Endometrial microvascular endothelial cells (primary cell): ENCODE measurements at regions not wholly inside any gene's neighbourhood (a gene's known extent, or its start where the extent isn't known, plus 50 kb on each side); places are given as distances from the start of the nearest gene placed in this dataset.
"Not testable (repeated sequence)": the region's sequence is repeated elsewhere in the genome, so short reads cannot be mapped to it uniquely, and the experiment has no call there.

Source experiments
- in situ Hi-C: cut with HindIII; loops from 2 replicates; pipeline ENCODE4 v1.10.0; 2017; ENCODE audit warnings: low sequenced_read_pairs, low pct_unique_long_range_greater_than_20kb; ENCODE audit errors: inconsistent ontology term

DNA sequence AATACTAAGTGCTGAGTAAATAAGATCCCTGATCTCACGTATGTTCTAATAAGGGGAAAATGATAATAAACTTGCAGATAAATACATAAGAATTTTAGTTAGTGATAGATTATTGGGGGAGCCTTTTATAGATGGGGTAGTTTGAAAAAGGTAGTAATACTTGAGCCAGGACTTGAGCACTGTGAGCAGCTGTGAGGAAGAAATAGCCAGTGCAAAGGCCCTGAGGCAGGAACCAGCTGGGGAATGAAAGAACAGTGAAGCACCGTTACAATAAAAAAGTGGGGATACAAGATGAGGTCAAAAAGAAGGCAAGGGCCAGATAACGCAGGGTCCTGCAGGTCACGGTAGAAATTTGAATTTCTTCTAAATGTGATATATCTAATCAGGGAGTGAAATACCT, 234.8 kb upstream of the ELL2 start:
- in situ Hi-C loops: no loop called here

DNA sequence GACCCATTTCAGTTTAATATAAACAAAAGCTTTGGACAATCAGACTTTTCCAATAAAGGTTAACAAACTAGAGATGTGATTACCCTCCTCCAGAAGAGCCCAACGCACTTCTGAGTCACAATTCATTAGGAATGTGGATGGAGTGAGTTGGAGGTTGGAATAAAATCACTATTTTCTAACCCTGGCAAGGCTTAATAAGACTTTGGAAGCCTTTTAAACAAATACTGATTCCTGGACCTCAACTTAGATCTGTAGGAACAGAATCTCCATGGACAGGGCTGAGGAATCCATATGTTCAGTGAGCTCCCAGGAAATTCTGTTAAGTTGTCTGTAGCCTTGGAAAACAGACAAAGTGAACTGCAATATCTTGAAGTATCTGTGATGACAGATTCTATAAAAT, 233.5 kb upstream of the ELL2 start:
- in situ Hi-C loops: no loop called here

DNA sequence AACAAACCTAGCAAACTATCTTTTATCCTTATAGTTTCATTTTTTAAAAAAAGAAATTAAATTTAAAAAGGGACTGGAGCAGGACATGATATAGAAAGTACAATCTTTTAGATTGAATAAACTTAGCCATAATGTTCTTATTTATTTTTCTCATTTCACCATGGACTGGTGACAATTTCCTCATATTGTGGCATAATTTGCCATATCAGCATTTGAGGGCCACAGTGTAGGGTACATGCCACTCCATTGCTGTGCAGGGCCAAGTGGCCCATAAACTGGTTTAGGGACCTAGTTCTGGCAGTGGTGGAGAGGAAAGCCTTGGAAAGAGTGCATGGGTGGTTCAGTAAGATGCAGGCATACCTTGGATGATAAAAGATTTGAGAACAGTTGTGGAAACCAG, 232.9 kb upstream of the ELL2 start:
- in situ Hi-C loops: no loop called here

DNA sequence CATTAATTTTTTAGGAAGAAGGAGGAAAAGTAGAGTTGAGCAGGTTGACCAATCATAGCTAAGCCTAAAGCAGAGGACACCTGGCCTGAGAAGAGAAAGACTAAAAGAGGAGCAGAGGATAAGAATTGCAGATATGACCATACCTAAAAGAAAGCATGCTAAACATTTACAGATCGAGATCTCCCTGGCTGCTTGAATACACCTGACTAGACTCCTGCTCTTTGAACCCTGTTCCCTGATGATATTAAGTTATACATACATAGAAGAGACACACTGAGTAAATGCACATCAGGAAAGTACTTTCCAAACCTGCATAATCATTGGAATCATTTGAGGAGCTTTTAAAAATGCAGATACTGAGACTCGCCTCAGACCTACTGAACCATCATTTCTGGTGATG, 232.3 kb upstream of the ELL2 start:
- in situ Hi-C loops: no loop called here

DNA sequence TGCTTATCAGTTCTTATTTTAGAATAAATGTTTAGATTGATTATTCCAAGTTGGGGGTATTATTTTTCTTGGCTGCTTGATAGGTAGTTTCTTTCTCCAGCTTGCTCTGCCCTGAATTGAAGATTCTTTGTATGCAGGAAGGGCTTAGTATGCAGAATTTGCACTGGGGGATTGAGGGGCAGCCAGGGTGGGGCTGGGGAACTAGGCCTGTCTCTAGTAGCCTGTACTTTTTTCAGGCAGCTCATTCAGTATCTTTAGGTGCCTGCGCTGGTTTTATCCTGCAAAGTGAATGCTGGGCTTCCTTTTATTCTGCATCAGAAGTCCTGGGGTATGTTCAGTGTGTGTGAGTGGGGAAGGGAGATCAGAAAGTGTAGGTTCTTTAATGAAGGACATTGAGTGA, 228.3 kb upstream of the ELL2 start:
- in situ Hi-C loops: no loop called here

DNA sequence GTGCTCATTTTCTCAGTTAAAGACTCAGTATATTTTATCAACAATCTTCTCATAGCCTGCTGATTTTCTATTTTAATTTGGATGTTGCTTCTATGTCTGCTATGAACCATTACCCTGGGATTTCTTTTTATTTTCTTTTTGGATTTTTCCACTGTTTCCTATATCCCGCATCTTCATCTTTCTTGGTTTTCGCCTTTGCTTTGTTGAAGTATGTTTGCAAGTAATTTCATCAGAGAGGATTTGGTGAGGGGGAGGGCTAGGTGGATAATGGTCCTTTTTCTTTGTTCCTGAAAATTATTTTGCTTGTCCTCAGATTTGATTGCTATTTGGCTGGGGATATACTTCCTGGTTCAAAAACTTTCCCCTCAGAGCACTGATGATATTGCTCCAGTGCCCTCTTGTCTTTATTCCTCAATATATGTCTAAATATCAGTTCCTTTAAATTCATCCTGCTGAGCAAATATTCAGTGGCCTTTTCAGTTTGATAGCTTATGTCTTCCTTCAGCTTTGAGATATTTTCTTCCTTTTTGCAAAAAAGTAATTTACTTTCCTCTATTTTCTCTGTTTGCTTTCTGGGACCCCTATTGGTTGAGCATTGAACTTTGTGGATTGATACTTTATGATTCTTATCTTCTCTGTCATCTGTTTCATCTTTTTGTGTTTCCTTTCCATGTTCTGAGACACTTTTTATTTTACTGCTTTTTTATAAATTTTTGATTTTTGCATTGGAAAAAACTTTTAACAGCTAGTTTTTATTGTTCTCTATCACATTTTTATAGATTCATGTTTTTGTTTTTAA, 227.6 kb upstream of the ELL2 start:
- in situ Hi-C loops: no loop called here

DNA sequence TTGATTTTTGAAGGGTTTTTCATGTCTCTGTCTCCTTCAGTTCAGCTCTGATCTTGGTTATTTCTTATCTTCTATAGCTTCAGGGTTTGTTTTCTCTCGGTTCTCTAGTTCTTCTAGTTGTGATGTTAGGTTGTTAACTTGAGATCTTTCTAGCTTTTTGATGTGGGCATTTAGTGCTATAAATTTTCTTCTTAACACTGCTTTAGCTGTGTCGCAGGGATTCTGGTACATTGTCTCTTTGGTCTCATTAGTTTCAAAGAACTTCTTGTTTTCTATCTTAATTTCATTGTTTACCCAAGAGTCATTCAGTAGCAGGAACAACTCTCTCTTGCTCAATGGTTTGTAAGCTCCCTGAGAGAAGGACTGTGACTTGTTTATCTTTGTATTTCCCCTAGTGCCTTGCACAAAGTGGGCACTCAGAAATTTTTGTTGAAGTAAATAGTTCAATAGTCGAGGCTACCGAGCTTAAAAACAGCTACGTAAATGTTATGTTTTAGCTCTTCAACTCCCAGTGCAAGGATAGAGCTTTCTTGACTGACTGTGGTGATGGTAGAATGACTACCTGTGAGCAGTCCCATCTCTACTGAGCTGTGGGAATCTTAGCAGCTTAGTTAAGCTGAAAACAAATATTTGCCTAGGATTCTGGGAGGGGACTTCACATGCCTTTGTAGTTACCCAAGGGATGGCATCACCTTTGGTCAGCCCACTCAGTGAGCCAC, 225.8 kb upstream of the ELL2 start:
- in situ Hi-C loops: no loop called here

DNA sequence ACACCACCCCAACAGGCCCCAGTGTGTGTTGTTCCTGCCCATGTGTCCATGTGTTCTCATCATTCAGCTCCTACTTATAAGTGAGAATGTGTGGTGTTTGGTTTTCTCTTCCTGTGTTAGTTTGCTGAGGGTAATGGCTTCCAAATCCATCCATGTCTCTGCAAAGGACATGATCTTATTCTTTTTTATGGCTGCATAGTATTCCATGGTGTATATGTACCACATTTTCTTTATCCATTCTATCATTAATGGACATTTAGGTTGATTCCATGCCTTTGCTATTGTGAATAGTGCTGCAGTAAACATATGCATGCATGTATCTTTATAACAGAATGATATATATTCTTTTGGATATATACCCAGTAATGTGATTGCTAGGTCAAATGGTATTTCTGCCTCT, 222.9 kb upstream of the ELL2 start:
- in situ Hi-C loops: not testable (repeated sequence)

DNA sequence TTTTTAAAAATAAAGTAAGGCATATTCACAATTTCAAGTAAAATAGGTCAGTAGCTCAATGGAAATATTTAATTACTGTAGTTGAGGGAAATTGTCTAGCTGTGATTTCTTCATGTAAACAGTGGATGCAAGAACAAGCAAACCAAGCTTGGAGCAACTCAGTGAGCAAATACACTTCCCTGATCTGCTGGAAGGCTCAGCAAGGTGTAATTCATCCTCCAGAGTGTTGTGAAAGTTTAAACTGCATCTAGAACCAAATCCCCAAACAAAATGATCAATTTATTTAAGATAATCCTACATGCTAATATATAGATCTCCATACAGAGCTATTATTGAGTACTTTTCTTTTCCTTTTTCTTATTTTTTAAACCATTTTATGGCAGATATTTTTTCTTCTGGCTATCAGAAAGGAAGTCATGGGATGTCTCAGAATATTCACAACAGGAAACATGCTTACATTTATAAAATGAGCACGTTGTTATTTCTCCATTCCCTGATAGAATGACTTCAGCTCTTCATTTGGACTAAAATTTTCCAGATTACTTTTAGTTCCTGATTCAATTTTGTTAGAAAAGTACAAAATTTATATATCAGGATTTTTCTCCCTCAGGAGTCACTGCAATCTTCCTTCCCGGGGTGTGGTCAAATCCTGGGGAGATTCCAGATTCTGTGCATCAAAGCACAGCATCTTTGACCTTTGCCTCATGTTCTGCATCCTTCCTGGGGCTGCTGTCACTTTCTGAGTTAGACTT, 219.2 kb upstream of the ELL2 start:
- in situ Hi-C loops: no loop called here

DNA sequence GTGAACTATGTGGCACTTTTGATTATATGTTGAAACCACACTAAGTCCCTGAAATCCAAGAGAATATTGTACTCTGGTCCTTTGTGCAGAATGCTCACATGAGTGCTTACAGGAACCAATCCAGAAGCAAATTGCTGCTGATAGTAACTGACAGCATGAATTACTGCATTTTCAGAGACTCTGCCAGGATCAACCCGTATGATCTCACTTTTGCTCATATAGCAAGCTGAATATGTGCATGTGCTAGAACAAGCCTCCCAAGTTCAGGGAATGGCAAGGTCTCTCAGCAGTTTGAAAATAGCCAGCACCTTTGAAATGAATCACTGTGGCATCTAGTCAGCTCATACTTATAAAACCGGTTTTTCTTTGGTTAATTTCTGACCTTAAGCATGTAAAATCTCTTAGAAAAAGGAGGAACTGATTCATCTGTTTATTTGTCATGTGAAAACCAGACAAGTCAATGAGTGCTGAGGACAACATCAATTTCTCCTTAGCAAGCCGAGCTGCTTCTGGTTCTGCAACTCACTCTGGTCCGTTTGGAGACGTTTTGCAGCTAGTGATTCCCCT, 215.7 kb upstream of the ELL2 start:
- in situ Hi-C loops: no loop called here

DNA sequence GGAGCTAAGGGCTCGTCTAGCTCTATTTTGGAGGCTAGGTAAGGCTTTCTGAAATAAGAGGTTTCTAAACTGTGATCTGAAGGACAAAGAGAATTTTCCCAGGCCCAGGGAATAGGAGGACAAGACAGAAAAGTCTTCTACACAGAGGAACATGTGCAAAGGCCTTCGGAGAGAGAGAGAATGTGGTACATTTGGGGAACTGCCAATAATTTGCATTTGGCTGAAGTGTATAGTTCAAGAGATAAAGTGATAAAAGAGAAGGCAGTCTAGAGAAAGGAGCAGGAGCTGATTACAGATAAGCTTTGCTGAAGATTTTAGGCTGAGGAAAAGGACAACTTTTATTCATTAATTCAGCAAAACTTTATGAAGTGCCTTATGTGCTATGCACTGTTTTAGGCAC, 214.4 kb upstream of the ELL2 start:
- in situ Hi-C loops: no loop called here

DNA sequence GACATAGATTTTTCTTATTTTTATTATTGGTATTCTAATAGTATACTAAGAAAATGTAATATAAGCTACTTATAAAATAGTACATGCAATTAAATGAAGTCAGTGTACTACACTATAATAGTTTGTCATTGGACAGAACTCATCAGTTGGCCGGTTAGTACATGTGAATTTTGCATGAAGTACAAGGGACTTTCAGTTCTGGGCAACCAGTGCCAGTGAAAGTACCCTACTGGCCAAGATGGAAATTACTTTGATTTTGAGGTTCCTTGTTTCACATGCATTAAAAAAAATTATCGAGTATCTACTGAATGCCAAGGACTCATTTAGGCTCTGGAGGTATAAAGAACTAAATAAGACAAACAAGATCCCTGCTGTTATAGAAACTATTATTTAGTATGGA, 213.4 kb upstream of the ELL2 start:
- in situ Hi-C loops: no loop called here

DNA sequence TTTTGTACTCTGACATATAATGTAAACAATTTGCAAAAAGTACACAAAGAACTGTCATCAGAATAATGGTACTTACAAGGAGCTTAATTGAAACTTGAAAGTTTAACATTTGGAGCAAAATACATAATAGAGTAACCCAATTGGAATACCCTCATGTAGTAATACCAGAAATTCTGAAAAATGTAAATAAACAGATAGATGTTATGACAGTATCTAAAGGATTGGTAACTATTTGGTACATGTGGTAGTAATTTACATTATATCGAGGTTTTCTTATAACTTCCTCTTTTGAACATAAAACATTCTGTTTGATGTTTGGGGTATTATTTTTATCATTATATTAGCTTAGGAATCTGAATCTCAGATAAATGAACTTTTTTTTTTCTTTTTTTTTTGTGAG, 211.7 kb upstream of the ELL2 start:
- in situ Hi-C loops: no loop called here

DNA sequence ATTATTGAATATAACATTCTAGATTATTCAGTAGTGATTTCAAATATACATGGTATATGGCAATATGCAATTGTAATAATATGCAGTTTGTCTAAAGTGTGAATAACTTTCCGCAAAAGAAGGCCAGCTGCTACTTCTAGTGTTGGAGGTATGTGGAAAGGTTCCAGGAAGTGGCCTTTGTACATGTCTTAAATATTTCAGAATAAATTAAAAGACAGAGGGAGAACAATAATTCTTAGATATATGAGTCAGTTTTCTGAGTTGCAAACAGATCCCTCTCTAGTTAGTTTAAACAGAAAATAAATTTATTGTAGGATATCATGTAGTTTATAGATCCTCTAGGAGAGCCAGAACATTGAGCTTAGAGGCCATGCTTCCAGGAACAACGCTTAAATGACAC, 210.8 kb upstream of the ELL2 start:
- in situ Hi-C loops: no loop called here

DNA sequence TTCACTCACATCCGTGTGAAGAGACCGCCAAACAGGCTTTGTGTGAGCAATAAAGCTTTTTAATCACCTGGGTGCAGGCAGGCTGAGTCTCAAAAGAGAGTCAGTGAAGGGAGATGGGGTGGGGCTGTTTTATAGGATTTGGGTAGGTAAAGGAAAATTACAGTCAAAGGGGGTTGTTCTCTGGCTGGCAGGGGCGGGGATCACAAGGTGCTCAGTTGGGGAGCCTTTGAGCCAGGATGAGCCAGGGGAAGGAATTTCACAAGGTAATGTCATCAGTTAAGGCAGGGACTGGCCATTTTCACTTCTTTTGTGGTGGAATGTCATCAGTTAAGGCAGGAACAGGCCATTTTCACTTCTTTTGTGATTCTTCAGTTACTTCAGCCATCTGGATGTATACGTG, 210.3 kb upstream of the ELL2 start:
- in situ Hi-C loops: not testable (repeated sequence)

DNA sequence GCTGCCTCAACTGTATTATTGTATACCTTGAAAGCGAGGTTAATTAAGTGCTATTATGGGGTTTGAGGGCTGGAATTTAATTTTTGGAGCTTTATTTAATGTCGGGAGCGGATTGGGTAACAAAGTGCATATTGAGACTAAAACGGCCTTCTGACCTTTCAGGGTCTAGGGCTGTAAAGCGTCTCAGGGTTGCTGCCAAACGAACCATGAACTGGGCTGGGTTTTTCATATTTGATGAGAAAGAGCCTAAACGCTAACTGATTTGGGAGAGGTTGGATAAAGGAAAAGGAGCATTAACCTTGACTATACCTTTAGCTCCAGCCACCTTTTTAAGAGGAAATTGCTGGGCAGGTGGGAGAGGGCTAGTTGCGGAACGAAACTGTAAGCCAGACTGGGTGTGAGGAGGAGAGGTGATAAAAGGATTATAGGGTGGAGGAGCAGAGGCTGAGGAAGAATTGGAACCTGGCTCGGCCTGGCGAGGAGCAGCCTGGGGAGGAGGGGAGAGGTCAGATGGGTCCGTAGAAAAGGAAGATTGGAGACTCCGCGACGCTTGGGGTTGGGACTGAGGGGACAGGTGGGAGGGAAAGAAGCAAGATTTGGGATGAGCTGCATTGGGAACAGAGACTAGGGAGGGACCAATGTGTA, 209.0 kb upstream of the ELL2 start:
- in situ Hi-C loops: not testable (repeated sequence)

DNA sequence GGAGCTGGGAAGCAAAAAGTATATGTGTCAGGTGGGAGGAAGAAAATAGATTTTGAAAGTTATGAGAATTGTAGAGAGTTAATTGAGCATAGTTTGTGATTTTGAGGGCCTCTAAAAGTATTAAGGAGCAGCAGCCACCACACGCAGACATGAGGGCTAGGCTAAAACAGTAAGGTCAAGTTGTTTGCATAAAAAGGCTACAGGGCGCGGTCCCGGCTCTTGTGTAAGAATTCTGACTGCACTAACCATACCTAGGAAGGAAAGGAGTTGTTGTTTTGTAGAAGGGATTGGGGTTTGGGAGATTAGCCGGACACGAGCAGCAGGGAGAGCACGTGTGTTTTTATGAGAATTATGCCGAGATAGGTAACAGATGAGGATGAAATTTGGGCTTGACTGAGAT, 207.2 kb upstream of the ELL2 start:
- in situ Hi-C loops: not testable (repeated sequence)

DNA sequence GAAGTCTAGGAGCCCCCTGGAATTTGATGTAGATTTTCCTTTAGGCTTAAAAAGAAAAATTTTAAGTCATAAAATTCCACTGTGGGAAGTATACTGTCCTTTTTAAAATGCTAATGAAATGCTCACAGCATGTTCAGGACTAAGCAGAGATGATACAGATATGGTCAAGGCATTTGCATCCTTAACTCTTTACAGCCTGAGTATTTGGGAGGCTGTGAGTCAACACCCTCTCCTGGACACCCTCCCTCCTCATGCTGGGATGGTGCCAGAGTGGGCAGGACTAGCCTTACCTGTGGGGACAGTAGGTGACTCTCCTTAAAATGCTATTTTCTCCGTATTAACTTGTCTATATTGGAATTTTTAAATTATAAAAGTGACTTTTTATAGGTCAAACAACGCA, 197.4 kb upstream of the ELL2 start:
- in situ Hi-C loops: no loop called here

DNA sequence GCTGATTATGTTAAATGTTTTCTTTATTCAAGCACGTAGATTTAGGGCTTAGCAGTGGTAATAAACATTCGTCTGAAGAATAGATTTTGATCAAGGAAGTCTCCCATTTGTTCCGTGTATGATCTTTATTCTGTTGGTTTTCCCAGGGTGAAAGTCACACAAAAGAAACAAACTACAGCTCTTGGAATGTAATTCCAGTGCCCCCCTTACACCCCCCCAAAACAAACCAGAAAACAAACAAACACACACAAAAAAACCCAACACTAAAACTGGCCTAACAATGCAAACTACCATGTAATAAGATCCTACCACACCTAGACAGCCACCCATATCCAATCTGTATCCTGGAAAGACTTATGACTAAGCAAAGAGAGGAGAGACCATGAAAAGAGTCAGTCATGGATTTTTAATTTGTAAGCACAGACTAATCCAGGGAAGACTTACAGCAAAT, 196.2 kb upstream of the ELL2 start:
- in situ Hi-C loops: no loop called here
